GM18507 (cell line): ENCODE measurements at regions not wholly inside any gene's neighbourhood (a gene's known extent, or its start where the extent isn't known, plus 50 kb on each side); places are given as distances from the start of the nearest gene placed in this dataset.

Experiments used
- DNase-seq: peaks from one replicate; pipeline ENCODE4 v3.0.0; 2011; ENCODE audit warnings: low read depth; ENCODE audit not compliant: insufficient read length; ENCODE audit errors: extremely low spot score
- FAIRE-seq: peaks from 2 replicates; lab custom pipeline; 2011; peaks lifted over from hg19 to GRCh38; lab: Jason Lieb, UNC

- DNase-seq (no peak), FAIRE-seq (no peak)
These were observed 76.7 kb upstream of the MYCN start for GRCh38 chr2:15863494-15864175.

GRCh38 chr2:15864176-15864769, 76.1 kb upstream of the MYCN start:
- FAIRE-seq (no peak), DNase-seq (no peak)

- FAIRE-seq (no peak), DNase-seq (no peak)
These were observed 74.4 kb upstream of the MYCN start for GRCh38 chr2:15865923-15866322.

- DNase-seq (no peak), FAIRE-seq (no peak)
These were observed 73.7 kb upstream of the MYCN start for GRCh38 chr2:15866563-15867193.

- DNase-seq (no peak), FAIRE-seq (no peak)
These were observed 72.9 kb upstream of the MYCN start for GRCh38 chr2:15867194-15868171.

GRCh38 chr2:15868186-15868585, 72.2 kb upstream of the MYCN start:
- no peak for FAIRE-seq
- no peak for DNase-seq

GRCh38 chr2:15868704-15869103, 71.6 kb upstream of the MYCN start:
- no peak for FAIRE-seq
- DNase-seq = no peak

- DNase-seq (no peak), FAIRE-seq (no peak)
These were observed 71.0 kb upstream of the MYCN start for GRCh38 chr2:15869396-15869795.

GRCh38 chr2:15869871-15870270, 70.5 kb upstream of the MYCN start:
- FAIRE-seq (no peak), DNase-seq (no peak)

GRCh38 chr2:15870565-15870964, 69.8 kb upstream of the MYCN start:
- FAIRE-seq = no peak
- DNase-seq = no peak

- no peak for DNase-seq
- no peak for FAIRE-seq
These were observed 69.0 kb upstream of the MYCN start for GRCh38 chr2:15871239-15871783.

GRCh38 chr2:15872854-15873253, 67.5 kb upstream of the MYCN start:
- DNase-seq = no peak
- FAIRE-seq = no peak

- no peak for FAIRE-seq
- DNase-seq = no peak
These were observed 66.0 kb upstream of the MYCN start for GRCh38 chr2:15874321-15874720.

GRCh38 chr2:15874854-15875804, 65.2 kb upstream of the MYCN start:
- FAIRE-seq (no peak), DNase-seq (no peak)

GRCh38 chr2:15875969-15876705, 64.2 kb upstream of the MYCN start:
- DNase-seq (no peak), FAIRE-seq (no peak)

GRCh38 chr2:15880226-15881119, 59.9 kb upstream of the MYCN start:
- DNase-seq (no peak), FAIRE-seq (no peak)

GRCh38 chr2:15881120-15881433, 59.3 kb upstream of the MYCN start:
- FAIRE-seq = no peak
- no peak for DNase-seq
